SK-N-SH (cell line): ENCODE measurements at regions not wholly inside any gene's neighbourhood (a gene's known extent, or its start where the extent isn't known, plus 50 kb on each side); places are given as distances from the start of the nearest gene placed in this dataset.

Experiments used
- CTCF ChIA-PET: fragments of 300-600, 350-600 bp; formaldehyde crosslinking; extraction: SDS; loops from one replicate; lab custom pipeline; 2021; lab: Yijun Ruan, JAX
- POLR2A ChIA-PET: fragments of 350-600 bp; sonication (Branson Sonifier 250); formaldehyde crosslinking; extraction: SDS; loops from one replicate; lab custom pipeline; 2020; ENCODE audit warnings: antibody characterized with exemption, inconsistent platforms; lab: Yijun Ruan, JAX
- DNase-seq: peaks from one replicate; pipeline ENCODE4 v3.0.0; 2012
- H2AFZ ChIP-seq: fragments of 200-600 bp; sonication (generic); 2 replicates; pipeline ENCODE4 v1.8.1; 2016; ENCODE audit warnings: antibody characterized with exemption, mild to moderate bottlenecking, low read depth
- H3F3A ChIP-seq: fragments of 200-600 bp; sonication (generic); replicated peaks from 2 replicates; pipeline ENCODE3; 2016; ENCODE audit warnings: antibody characterized with exemption, mild to moderate bottlenecking; ENCODE audit not compliant: insufficient read depth
- H3K27ac ChIP-seq, 2 experiments: fragments of 200-500 bp in 1 of 2; fragments of 200-600 bp in 1 of 2; sonication (Bioruptor generic) in 1 of 2; sonication (generic), shearing (Covaris generic) in 1 of 2; 2 replicates each; pipeline versions ENCODE4 v1.5.1 to v1.6.1; 2014 to 2016; ENCODE audit warnings: low read depth in 2 of 2, inconsistent platforms in 1 of 2, low read length in 1 of 2, mild to moderate bottlenecking in 1 of 2, mixed read lengths in 1 of 2
- H3K27me3 ChIP-seq: fragments of 200-600 bp; sonication (generic), shearing (Covaris generic); 2 replicates; pipeline ENCODE4 v1.6.1; 2016; ENCODE audit warnings: mixed run types; ENCODE audit not compliant: insufficient read depth
- H3K36me3 ChIP-seq, 2 experiments: fragments of 200-500 bp in 1 of 2; fragments of 200-600 bp in 1 of 2; sonication (Bioruptor generic) in 1 of 2; sonication (generic) in 1 of 2; replicated peaks in 1 of 2; 2 replicates each; pipeline versions ENCODE3 to v1.5.1; 2014 to 2016; ENCODE audit warnings: low read length in 1 of 2, mild to moderate bottlenecking in 1 of 2; ENCODE audit not compliant: insufficient read depth in 2 of 2, control insufficient read depth in 1 of 2
- H3K4me1 ChIP-seq, 2 experiments: fragments of 200-500 bp in 1 of 2; fragments of 200-600 bp in 1 of 2; sonication (Bioruptor generic) in 1 of 2; sonication (generic), shearing (Covaris generic) in 1 of 2; 2 replicates each; pipeline versions ENCODE4 v1.5.1 to v1.6.1; 2014 to 2016; ENCODE audit warnings: low read depth in 1 of 2, low read length in 1 of 2, mixed run types in 1 of 2; ENCODE audit not compliant: insufficient read depth in 2 of 2, control insufficient read depth in 1 of 2
- H3K4me2 ChIP-seq: fragments of 200-600 bp; sonication (generic), shearing (Covaris generic); 2 replicates; pipeline ENCODE4 v1.6.1; 2017; ENCODE audit warnings: mixed run types
- H3K4me3 ChIP-seq, 2 experiments: fragments of 200-500 bp in 1 of 2; fragments of 200-600 bp in 1 of 2; sonication (Bioruptor generic) in 1 of 2; sonication (generic), shearing (Covaris generic) in 1 of 2; 2 replicates each; pipeline versions ENCODE4 v1.5.1 to v1.8.1; 2014 to 2016; ENCODE audit warnings: low read depth in 2 of 2, inconsistent platforms in 1 of 2, low read length in 1 of 2, mild to moderate bottlenecking in 1 of 2, mixed read lengths in 1 of 2, moderate library complexity in 1 of 2
- H3K79me2 ChIP-seq: fragments of 200-600 bp; sonication (generic); 2 replicates; pipeline ENCODE4 v1.8.1; 2017; ENCODE audit warnings: mild to moderate bottlenecking; ENCODE audit not compliant: insufficient read depth
- H3K9ac ChIP-seq: fragments of 200-600 bp; sonication (generic); 2 replicates; pipeline ENCODE4 v1.6.1; 2017; ENCODE audit warnings: mixed run types
- H3K9me2 ChIP-seq: fragments of 200-600 bp; sonication (generic); 2 replicates; pipeline ENCODE4 v1.6.1; 2017; ENCODE audit warnings: mixed run types
- H3K9me3 ChIP-seq: fragments of 200-600 bp; sonication (generic); 2 replicates; pipeline ENCODE4 v1.6.1; 2017; ENCODE audit warnings: mixed run types, mild to moderate bottlenecking, moderate library complexity
- H4K20me1 ChIP-seq: fragments of 200-600 bp; sonication (generic); 2 replicates; pipeline ENCODE4 v1.6.1; 2017; ENCODE audit warnings: mild to moderate bottlenecking, mixed run types; ENCODE audit not compliant: insufficient read depth
- CTCF ChIP-seq: fragments of 200-600 bp; sonication (generic); IDR thresholded peaks from 2 replicates; pipeline ENCODE4 v1.6.1; 2017; ENCODE audit warnings: antibody characterized with exemption, mild to moderate bottlenecking, moderate library complexity
- ELF1 ChIP-seq: IDR thresholded peaks from 2 replicates; pipeline ENCODE4 v1.4.0; 2012
- EZH2phosphoT487 ChIP-seq: fragments of 200-600 bp; sonication (generic); IDR thresholded peaks from 2 replicates; pipeline ENCODE4 v1.6.1; 2017; ENCODE audit warnings: low read depth, mixed run types, mild to moderate bottlenecking, antibody characterized with exemption, moderate library complexity, borderline replicate concordance
- FOSL2 ChIP-seq: IDR thresholded peaks from 2 replicates; pipeline ENCODE4 v1.4.0; 2012; ENCODE audit warnings: low read depth, mild to moderate bottlenecking, moderate library complexity, borderline replicate concordance
- GABPA ChIP-seq: IDR thresholded peaks from 2 replicates; pipeline ENCODE4 v1.4.0; 2012; ENCODE audit warnings: low read depth, mild to moderate bottlenecking
- IRF3 ChIP-seq: fragments of 150-350 bp; IDR thresholded peaks from 2 replicates; pipeline ENCODE4 v1.6.1; 2016; ENCODE audit warnings: mild to moderate bottlenecking, low read depth, low read length
- JUND ChIP-seq: IDR thresholded peaks from 2 replicates; pipeline ENCODE4 v1.4.0; 2012
- MEF2A ChIP-seq: IDR thresholded peaks from 2 replicates; pipeline ENCODE4 v1.4.0; 2012; ENCODE audit warnings: low read depth, borderline replicate concordance
- RFX5 ChIP-seq: IDR thresholded peaks from 2 replicates; pipeline ENCODE4 v1.6.1; 2012; ENCODE audit warnings: mild to moderate bottlenecking, improper control_type of control experiment, low read length
- TAF1 ChIP-seq: IDR thresholded peaks from 2 replicates; pipeline ENCODE4 v1.6.1; 2012; ENCODE audit warnings: low read depth, mild to moderate bottlenecking, low read length, moderate library complexity, borderline replicate concordance
- TCF12 ChIP-seq: IDR thresholded peaks from 2 replicates; pipeline ENCODE4 v1.4.0; 2012
- TEAD4 ChIP-seq: IDR thresholded peaks from 2 replicates; pipeline ENCODE4 v1.4.0; 2012; ENCODE audit warnings: mild to moderate bottlenecking, borderline replicate concordance; ENCODE audit not compliant: insufficient read depth
- USF2 ChIP-seq: fragments of 150-350 bp; IDR thresholded peaks from 2 replicates; pipeline ENCODE4 v1.6.1; 2017; ENCODE audit warnings: antibody characterized with exemption, low read length, low read depth, borderline replicate concordance
- ZBTB33 ChIP-seq: IDR thresholded peaks from 2 replicates; pipeline ENCODE4 v1.4.0; 2012; ENCODE audit warnings: low read depth, borderline replicate concordance
- WGBS: methylation state at CpG from one replicate; pipeline ENCODE4 v1.1.6; 2017; ENCODE audit warnings: low lambda C conversion rate; 5-methylcytosine and 5-hydroxymethylcytosine counted together
- TF ChIP-seq, protein P1 (sequence below): IDR thresholded peaks from 2 replicates; pipeline ENCODE4; 2012

DNA sequence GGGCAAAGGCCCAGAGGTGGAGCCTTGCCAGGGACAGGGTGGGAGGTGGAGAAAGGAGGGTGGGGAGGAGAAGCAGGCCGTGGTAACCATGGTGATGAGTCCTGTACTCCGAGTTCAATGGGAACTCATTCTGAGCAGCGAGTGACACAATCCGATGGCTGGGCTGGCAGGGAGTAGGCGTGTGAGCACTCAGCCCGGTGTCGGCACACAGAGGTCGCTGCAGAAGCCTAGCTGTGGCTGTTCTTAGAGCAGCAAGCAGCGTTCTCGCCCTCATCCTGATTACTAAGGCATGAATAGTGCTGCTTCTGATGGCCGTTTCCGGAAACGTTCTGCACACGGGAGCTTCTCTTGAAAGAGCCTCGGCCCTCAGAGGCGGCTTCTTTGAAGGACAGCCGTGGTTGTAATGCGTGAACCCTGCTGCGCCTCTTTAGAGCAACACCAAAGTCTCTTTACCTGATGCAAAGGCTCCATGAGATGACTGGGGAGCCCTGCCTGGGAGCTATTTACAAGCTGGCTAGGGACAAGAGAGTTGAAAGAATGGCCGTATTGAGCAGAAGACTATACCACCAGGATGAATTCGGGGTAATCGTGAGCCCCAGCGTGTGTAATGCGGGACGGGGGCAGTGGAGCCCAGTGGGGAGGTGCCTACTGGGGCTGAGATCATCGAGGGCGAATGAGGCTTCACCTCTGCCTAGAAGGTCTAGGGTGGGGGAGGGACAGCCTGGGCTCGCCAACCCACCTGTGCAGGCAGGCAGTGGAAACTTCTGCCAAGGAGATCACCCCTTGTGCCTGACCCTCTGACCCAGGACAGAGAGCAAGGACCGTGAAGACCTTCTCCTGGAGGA, 72.8 kb upstream of the PAX7 start:
- 46% methylated on average over 29 of the region's 29 CpGs for WGBS
- POLR2A ChIA-PET: no interaction called here
- H3K79me2 ChIP-seq: no peaks in the 10 kb centered on the region

More for the DNA sequence above, 72.8 kb upstream of the PAX7 start:
- Histone ChIP-seq H3K9ac (no peak overlapping the region), H3K36me3 (no peaks in the 10 kb centered on the region), H3K9me3 (no peaks in the 10 kb centered on the region), H3F3A (no peaks in the 10 kb centered on the region), H3K4me2 (no peak overlapping the region), H3K4me1 (no peaks in the 10 kb centered on the region; a peak in 1 of 4 replicates), H2AFZ (no peak overlapping the region), H4K20me1 (no peaks in the 10 kb centered on the region), H3K27me3 (no peaks in the 10 kb centered on the region; the same call in 1 of the 2 replicates), H3K27ac (no peak overlapping the region), H3K9me2 (no peaks in the 10 kb centered on the region), H3K4me3 (no peak overlapping the region)
- TF ChIP-seq ZBTB33 (no peak), FOSL2 (no peak), USF2 (no peak), TCF12 (no peak), ELF1 (no peak), TAF1 (no peak), IRF3 (no peak), CTCF (no peak), MEF2A (no peak), RFX5 (no peak), TEAD4 (no peak), JUND (no peak), EZH2phosphoT487 (no peak), GABPA (no peak)
- TF ChIP-seq, protein P1, sequence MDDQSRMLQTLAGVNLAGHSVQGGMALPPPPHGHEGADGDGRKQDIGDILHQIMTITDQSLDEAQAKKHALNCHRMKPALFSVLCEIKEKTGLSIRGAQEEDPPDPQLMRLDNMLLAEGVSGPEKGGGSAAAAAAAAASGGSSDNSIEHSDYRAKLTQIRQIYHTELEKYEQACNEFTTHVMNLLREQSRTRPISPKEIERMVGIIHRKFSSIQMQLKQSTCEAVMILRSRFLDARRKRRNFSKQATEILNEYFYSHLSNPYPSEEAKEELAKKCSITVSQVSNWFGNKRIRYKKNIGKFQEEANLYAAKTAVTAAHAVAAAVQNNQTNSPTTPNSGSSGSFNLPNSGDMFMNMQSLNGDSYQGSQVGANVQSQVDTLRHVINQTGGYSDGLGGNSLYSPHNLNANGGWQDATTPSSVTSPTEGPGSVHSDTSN: no peak
- CTCF ChIA-PET: interaction anchor here (1.3 to 9.7 kb wide), 7 partner anchors 8 to 40 kb away, joined by 4 to 110 read pairs (median 20); no protein-coding TSS in a partner anchor
- DNase-seq: no peak
